ENCODE measurements at regions not wholly inside any gene's neighbourhood (a gene's known extent, or its start where the extent isn't known, plus 50 kb on each side); places are given as distances from the start of the nearest gene placed in this dataset.

DNA sequence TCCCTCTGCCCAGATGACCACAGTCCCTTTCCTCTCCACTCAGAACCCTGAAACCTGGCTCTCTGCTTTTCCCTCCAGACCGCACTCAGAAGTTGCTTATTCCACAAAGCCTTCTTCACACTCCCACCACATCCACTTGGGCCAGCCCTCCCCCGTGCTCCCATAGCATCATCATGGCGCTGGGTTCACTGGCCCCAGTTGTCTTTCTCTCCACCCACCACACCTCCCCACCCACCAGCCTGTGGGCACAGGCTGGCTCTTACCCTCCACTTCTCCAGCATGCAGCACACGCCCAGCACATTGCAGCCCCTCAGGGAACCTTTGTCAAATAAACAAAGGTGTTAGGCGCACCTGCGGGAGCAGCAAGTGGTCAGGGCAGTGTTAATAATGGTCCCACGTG, 130.0 kb downstream of the KATNIP start:
- Histone ChIP-seq H3K27me3 (ENCODE audit: insufficient read depth, poor library complexity, severe bottlenecking) (no peaks in the 10 kb centered on the region), H3K4me3 (replicated peaks; ENCODE audit: insufficient read depth, low read length) (no peak overlapping the region), H3K27ac (replicated peaks) (no peak overlapping the region)
- no peak for DNase-seq (ENCODE audit: low read depth in 1 of 2, low spot score in 1 of 2)
- TF ChIP-seq POLR2AphosphoS5 (IDR thresholded peaks at IDR 0.05; ENCODE audit: low read depth): no peak
- TF ChIP-seq, protein P1, sequence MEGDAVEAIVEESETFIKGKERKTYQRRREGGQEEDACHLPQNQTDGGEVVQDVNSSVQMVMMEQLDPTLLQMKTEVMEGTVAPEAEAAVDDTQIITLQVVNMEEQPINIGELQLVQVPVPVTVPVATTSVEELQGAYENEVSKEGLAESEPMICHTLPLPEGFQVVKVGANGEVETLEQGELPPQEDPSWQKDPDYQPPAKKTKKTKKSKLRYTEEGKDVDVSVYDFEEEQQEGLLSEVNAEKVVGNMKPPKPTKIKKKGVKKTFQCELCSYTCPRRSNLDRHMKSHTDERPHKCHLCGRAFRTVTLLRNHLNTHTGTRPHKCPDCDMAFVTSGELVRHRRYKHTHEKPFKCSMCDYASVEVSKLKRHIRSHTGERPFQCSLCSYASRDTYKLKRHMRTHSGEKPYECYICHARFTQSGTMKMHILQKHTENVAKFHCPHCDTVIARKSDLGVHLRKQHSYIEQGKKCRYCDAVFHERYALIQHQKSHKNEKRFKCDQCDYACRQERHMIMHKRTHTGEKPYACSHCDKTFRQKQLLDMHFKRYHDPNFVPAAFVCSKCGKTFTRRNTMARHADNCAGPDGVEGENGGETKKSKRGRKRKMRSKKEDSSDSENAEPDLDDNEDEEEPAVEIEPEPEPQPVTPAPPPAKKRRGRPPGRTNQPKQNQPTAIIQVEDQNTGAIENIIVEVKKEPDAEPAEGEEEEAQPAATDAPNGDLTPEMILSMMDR (IDR thresholded peaks at IDR 0.05; ENCODE audit: insufficient read depth, low read length): no peak
- TF ChIP-seq SPI1 (IDR thresholded peaks at IDR 0.05; ENCODE audit: borderline replicate concordance, low read depth): no peak
- no peak for TF ChIP-seq GABPA (IDR thresholded peaks at IDR 0.05; ENCODE audit: low read depth)
- TF ChIP-seq, protein P2, sequence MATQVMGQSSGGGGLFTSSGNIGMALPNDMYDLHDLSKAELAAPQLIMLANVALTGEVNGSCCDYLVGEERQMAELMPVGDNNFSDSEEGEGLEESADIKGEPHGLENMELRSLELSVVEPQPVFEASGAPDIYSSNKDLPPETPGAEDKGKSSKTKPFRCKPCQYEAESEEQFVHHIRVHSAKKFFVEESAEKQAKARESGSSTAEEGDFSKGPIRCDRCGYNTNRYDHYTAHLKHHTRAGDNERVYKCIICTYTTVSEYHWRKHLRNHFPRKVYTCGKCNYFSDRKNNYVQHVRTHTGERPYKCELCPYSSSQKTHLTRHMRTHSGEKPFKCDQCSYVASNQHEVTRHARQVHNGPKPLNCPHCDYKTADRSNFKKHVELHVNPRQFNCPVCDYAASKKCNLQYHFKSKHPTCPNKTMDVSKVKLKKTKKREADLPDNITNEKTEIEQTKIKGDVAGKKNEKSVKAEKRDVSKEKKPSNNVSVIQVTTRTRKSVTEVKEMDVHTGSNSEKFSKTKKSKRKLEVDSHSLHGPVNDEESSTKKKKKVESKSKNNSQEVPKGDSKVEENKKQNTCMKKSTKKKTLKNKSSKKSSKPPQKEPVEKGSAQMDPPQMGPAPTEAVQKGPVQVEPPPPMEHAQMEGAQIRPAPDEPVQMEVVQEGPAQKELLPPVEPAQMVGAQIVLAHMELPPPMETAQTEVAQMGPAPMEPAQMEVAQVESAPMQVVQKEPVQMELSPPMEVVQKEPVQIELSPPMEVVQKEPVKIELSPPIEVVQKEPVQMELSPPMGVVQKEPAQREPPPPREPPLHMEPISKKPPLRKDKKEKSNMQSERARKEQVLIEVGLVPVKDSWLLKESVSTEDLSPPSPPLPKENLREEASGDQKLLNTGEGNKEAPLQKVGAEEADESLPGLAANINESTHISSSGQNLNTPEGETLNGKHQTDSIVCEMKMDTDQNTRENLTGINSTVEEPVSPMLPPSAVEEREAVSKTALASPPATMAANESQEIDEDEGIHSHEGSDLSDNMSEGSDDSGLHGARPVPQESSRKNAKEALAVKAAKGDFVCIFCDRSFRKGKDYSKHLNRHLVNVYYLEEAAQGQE (IDR thresholded peaks at IDR 0.05; ENCODE audit: insufficient replicate concordance, low read depth): no peak

DNA sequence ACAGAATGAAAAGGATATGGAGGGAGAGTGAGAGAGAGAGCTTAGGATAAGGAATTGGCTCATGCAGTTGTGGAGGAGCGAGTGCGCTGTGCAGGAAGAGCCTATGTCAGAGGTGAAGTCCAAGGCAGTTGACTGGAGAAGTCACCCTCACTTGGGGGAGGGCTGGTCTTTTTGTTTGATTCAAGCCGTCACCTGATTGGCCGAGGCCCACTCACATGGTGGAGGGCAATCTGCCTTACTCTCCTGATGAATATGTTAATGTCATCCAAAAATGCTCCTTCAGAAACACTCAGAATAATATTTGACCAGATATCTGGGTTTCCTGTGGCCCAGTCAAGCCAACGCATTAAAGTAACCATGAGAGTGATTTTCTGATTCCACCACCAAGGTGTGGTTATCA, 131.7 kb downstream of the KATNIP start:
- TF ChIP-seq, protein P2 (IDR thresholded peaks at IDR 0.05; ENCODE audit: insufficient replicate concordance, low read depth): no peak
- TF ChIP-seq POLR2AphosphoS5 (IDR thresholded peaks at IDR 0.05; ENCODE audit: low read depth) (no peak), GABPA (IDR thresholded peaks at IDR 0.05; ENCODE audit: low read depth) (no peak), SPI1 (IDR thresholded peaks at IDR 0.05; ENCODE audit: borderline replicate concordance, low read depth) (no peak)
- TF ChIP-seq, protein P1 (IDR thresholded peaks at IDR 0.05; ENCODE audit: insufficient read depth, low read length): no peak
- no peak for DNase-seq (ENCODE audit: low read depth in 1 of 2, low spot score in 1 of 2)
- H3K27ac ChIP-seq (replicated peaks): no peak overlapping the region
- H3K4me3 ChIP-seq (replicated peaks; ENCODE audit: insufficient read depth, low read length): no peak overlapping the region
- no peaks in the 10 kb centered on the region for H3K27me3 ChIP-seq (ENCODE audit: insufficient read depth, poor library complexity, severe bottlenecking)

DNA sequence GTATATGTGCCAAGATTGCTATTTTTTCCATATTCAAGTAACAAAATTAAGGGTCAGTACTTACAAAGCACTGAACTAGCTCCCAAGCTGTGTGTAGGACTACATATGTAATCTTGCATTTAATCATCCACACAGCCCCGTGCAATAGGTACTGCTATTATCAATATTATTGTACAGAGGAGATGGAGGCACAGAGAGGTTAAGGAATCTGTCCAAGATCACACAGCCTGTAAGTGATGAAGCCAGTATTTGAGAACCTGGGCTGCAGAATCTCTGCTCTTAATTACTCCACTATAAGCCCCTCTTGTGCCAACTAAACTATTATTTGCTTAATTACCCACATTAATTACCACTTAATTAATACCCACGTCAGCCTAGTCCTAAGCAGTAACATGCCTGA, 134.1 kb downstream of the KATNIP start:
- no peak for DNase-seq (ENCODE audit: low read depth in 1 of 2, low spot score in 1 of 2)
- TF ChIP-seq SPI1 (IDR thresholded peaks at IDR 0.05; ENCODE audit: borderline replicate concordance, low read depth) (no peak), POLR2AphosphoS5 (IDR thresholded peaks at IDR 0.05; ENCODE audit: low read depth) (no peak)
- H3K27ac ChIP-seq (replicated peaks): no peak overlapping the region
- no peaks in the 10 kb centered on the region for H3K27me3 ChIP-seq (ENCODE audit: insufficient read depth, poor library complexity, severe bottlenecking)
- no peak overlapping the region for H3K4me3 ChIP-seq (replicated peaks; ENCODE audit: insufficient read depth, low read length)

DNA sequence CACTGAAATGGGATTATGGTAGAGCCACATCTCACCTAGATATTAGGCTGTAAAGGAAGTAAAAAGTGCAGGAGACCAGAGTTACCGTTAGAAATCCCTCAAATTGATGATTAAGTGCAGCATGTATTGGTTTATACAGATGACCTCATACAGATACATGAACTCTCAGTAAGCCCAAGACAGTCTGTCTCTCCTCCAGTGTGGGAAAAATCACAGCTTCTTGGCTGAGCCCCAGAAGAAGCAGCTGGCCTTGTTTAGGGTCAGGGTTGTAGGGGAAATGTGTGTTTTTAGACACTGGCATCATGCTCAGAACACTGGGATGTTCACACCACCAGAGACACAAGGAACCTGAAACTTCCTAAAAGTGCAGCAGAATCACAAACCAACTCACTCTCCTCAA, 135.9 kb downstream of the KATNIP start:
- H3K27me3 ChIP-seq (ENCODE audit: insufficient read depth, poor library complexity, severe bottlenecking): no peaks in the 10 kb centered on the region
- TF ChIP-seq POLR2AphosphoS5 (IDR thresholded peaks at IDR 0.05; ENCODE audit: low read depth) (no peak), GABPA (IDR thresholded peaks at IDR 0.05; ENCODE audit: low read depth) (no peak), SPI1 (IDR thresholded peaks at IDR 0.05; ENCODE audit: borderline replicate concordance, low read depth) (no peak)
- TF ChIP-seq, protein P2 (IDR thresholded peaks at IDR 0.05; ENCODE audit: insufficient replicate concordance, low read depth): no peak
- TF ChIP-seq, protein P1 (IDR thresholded peaks at IDR 0.05; ENCODE audit: insufficient read depth, low read length): no peak
- no peak for DNase-seq (ENCODE audit: low read depth in 1 of 2, low spot score in 1 of 2)
- H3K27ac ChIP-seq (replicated peaks): no peak overlapping the region
- no peak overlapping the region for H3K4me3 ChIP-seq (replicated peaks; ENCODE audit: insufficient read depth, low read length)

Measured in HL-60 (cell line).